ENCODE measurements at regions not wholly inside any gene's neighbourhood (a gene's known extent, or its start where the extent isn't known, plus 50 kb on each side); places are given as distances from the start of the nearest gene placed in this dataset.
"Not testable (repeated sequence)": the region's sequence is repeated elsewhere in the genome, so short reads cannot be mapped to it uniquely, and the experiment has no call there.

GRCh38 chr2:94576486-94576885, 294.7 kb upstream of the TEKT4 start:
- DNase-seq, result peak; percentile 51

GRCh38 chr2:94577160-94577559, 294.1 kb upstream of the TEKT4 start:
- peak; percentile 90 for DNase-seq

- not testable (repeated sequence) for DNase-seq
These were observed 292.0 kb upstream of the TEKT4 start for GRCh38 chr2:94579221-94579620.

GRCh38 chr2:94583081-94583723, 288.0 kb upstream of the TEKT4 start:
- peak; percentile 47 for DNase-seq

GRCh38 chr2:94584569-94584968, 286.7 kb upstream of the TEKT4 start:
- not testable (repeated sequence) for DNase-seq

- peak; percentile 67 for DNase-seq
These were observed 284.9 kb upstream of the TEKT4 start for GRCh38 chr2:94586032-94586982.

GRCh38 chr2:94587042-94587441, 284.2 kb upstream of the TEKT4 start:
- not testable (repeated sequence) for DNase-seq

- not testable (repeated sequence) for DNase-seq
These were observed 277.0 kb upstream of the TEKT4 start for GRCh38 chr2:94594019-94594836.

- DNase-seq, result not testable (repeated sequence)
These were observed 275.3 kb upstream of the TEKT4 start for GRCh38 chr2:94595956-94596355.

GRCh38 chr2:94598075-94598713, 273.0 kb upstream of the TEKT4 start:
- not testable (repeated sequence) for DNase-seq

- not testable (repeated sequence) for DNase-seq
These were observed 270.3 kb upstream of the TEKT4 start for GRCh38 chr2:94600929-94601328.

GRCh38 chr2:94602466-94602865, 268.8 kb upstream of the TEKT4 start:
- no peak for DNase-seq

GRCh38 chr2:94622113-94622618, 249.1 kb upstream of the TEKT4 start:
- DNase-seq, result no peak

- peak; percentile 2 for DNase-seq
These were observed 242.3 kb upstream of the TEKT4 start for GRCh38 chr2:94628953-94629352.

- not testable (repeated sequence) for DNase-seq
These were observed 229.8 kb upstream of the TEKT4 start for GRCh38 chr2:94641397-94641796.

GRCh38 chr2:94652131-94652530, 219.1 kb upstream of the TEKT4 start:
- DNase-seq, result not testable (repeated sequence)

GRCh38 chr2:94669858-94670257, 201.4 kb upstream of the TEKT4 start:
- DNase-seq, result not testable (repeated sequence)

GRCh38 chr2:94694236-94694635, 177.0 kb upstream of the TEKT4 start:
- not testable (repeated sequence) for DNase-seq

GRCh38 chr2:94708982-94709381, 162.2 kb upstream of the TEKT4 start:
- not testable (repeated sequence) for DNase-seq

GRCh38 chr2:94725543-94725942, 145.7 kb upstream of the TEKT4 start:
- no peak for DNase-seq

GRCh38 chr2:94735536-94735935, 135.7 kb upstream of the TEKT4 start:
- not testable (repeated sequence) for DNase-seq

- DNase-seq, result not testable (repeated sequence)
These were observed 134.1 kb upstream of the TEKT4 start for GRCh38 chr2:94737145-94737544.
